ENCODE measurements at regions not wholly inside any gene's neighbourhood (a gene's known extent, or its start where the extent isn't known, plus 50 kb on each side); places are given as distances from the start of the nearest gene placed in this dataset.
A peak's percentile ranks its signal among the peaks of the same experiment; 100 is the strongest.

DNA sequence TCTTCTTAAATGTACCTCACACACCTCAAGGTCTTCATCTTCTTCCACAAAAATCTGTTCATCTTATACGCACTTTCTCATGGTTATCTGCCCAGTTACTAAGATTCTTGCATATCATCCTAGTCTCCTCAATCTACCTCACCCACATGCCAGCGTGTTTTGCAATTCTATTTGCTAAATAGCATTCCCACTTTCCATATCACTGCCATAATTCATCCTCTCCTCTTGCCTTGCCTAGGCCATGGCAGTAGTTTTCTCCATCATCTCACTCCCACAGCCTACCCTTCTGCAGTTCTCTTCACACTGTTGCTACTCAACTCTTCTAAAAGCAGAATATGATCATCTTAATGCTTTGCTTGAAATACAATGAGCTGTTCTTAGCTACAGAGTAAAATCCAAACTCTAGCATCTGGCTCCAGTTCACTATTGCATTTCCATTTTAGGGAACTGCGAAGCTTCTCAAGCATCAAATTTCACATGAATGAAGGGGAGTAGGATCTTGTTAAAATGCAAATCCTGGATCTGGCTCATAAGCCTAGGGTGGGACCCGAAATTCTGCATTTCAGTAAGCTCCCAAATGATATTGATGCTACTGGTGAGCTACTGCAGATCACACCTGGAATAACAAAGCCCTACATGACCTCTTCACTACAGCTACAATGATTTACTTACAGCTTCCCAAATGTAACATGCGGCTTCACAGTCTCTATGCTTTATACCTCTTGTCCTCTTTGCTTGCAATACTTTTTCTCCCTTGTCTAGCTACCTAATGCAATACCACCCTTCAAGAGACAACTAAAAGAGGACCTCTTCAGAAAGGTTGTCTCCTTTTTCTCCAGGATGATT, 293.9 kb downstream of the SATB2 start:
- FAIRE-seq (no peak), DNase-seq (ENCODE audit: low read depth) (no peak)
- no peak overlapping the region for H3K9ac ChIP-seq (ENCODE audit: low read length)
- Mint-ChIP-seq H3K4me3 (ENCODE audit: unreplicated experiment) (no peak overlapping the region), H3K9me3 (ENCODE audit: unreplicated experiment) (no peaks in the 10 kb centered on the region), H3K27me3 (ENCODE audit: low read depth, unreplicated experiment) (peaks cover 5% of the 10 kb centered on the region), H3K36me3 (ENCODE audit: low read depth, unreplicated experiment) (no peaks in the 10 kb centered on the region), H3K4me1 (ENCODE audit: low read depth, unreplicated experiment) (peaks cover 12% of the 10 kb centered on the region), H3K27ac (ENCODE audit: unreplicated experiment) (no peak overlapping the region)
- H3K27me3 ChIP-seq (ENCODE audit: insufficient read depth, low read length): no peaks in the 10 kb centered on the region
- peaks cover 14% of the 10 kb centered on the region for H3K4me1 ChIP-seq (ENCODE audit: insufficient read depth, low read length)
- H2AFZ ChIP-seq (ENCODE audit: low read depth, low read length): no peak overlapping the region
- no peak overlapping the region for H3K27ac ChIP-seq (ENCODE audit: low read depth, low read length)
- TF ChIP-seq EZH2 (IDR thresholded peaks at IDR 0.05; ENCODE audit: insufficient read depth, low read length) (no peak), CTCF (IDR thresholded peaks at IDR 0.05; ENCODE audit: insufficient read depth, low read depth, low read length) (no peak)
- H3K9me3 ChIP-seq (ENCODE audit: insufficient read depth, low read depth, low read length): no peaks in the 10 kb centered on the region
- H3K4me3 ChIP-seq (ENCODE audit: insufficient read depth, low read depth, low read length): no peak overlapping the region
- H4K20me1 ChIP-seq (ENCODE audit: insufficient read depth, low read length): no peaks in the 10 kb centered on the region
- no peaks in the 10 kb centered on the region for H3K79me2 ChIP-seq (ENCODE audit: insufficient read depth, low read length)
- H3K36me3 ChIP-seq (ENCODE audit: insufficient read depth, low read length): no peaks in the 10 kb centered on the region
- no peak overlapping the region for H3K4me2 ChIP-seq (ENCODE audit: low read length)

DNA sequence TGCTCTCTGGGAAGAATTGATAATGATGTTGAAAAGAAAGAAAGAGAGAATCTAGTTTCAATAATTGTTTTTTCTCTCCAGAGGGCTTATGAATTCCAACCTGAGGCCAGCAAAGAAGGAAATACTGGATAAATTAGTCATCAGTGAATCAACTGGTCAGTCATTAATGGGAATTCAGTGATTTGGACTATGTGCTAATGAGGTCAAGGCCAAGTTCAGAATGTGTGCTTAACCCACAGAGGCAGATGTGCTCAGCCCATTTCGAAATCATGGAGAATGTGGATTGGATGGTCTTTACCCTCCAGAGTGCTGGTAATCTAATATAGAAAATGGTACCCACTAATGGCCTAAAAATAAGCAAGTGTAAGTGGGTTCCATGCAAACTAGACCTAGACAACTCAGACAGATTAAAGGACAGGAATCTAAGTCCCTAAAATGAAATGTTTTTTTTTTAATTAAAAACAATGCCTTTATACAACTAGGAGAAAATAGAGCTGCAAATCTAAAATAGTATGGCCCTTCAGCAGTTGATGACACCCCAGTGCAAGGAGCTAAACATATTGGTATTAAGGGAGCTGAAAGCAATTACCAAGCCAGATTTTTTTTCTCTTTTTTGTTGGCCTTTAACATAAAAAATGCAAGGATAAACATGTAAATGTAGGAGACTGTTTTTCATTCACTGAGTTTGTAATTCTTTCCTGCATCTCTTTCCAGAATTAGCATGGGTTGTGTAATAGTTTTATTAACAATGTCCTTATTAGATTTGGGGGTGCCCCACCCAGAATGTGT, 296.9 kb downstream of the SATB2 start:
- H3K4me3 ChIP-seq (ENCODE audit: insufficient read depth, low read depth, low read length): no peak overlapping the region
- Mint-ChIP-seq H3K4me1 (ENCODE audit: low read depth, unreplicated experiment) (peaks cover 12% of the 10 kb centered on the region), H3K36me3 (ENCODE audit: low read depth, unreplicated experiment) (peaks cover 2% of the 10 kb centered on the region), H3K9me3 (ENCODE audit: unreplicated experiment) (peaks cover 18% of the 10 kb centered on the region), H3K27ac (ENCODE audit: unreplicated experiment) (peak overlapping the region; percentile 61), H3K27me3 (ENCODE audit: low read depth, unreplicated experiment) (peaks cover 5% of the 10 kb centered on the region), H3K4me3 (ENCODE audit: unreplicated experiment) (no peak overlapping the region)
- H2AFZ ChIP-seq (ENCODE audit: low read depth, low read length): no peak overlapping the region
- DNase-seq (ENCODE audit: low read depth) (peak; percentile 95), FAIRE-seq (peak; percentile 94)
- H3K27ac ChIP-seq (ENCODE audit: low read depth, low read length): peak overlapping the region; percentile 59
- no peaks in the 10 kb centered on the region for H3K36me3 ChIP-seq (ENCODE audit: insufficient read depth, low read length)
- H3K4me2 ChIP-seq (ENCODE audit: low read length): peak overlapping the region; percentile 69
- peaks cover 2% of the 10 kb centered on the region for H3K9me3 ChIP-seq (ENCODE audit: insufficient read depth, low read depth, low read length)
- H4K20me1 ChIP-seq (ENCODE audit: insufficient read depth, low read length): no peaks in the 10 kb centered on the region
- peaks cover 14% of the 10 kb centered on the region for H3K4me1 ChIP-seq (ENCODE audit: insufficient read depth, low read length)
- no peaks in the 10 kb centered on the region for H3K79me2 ChIP-seq (ENCODE audit: insufficient read depth, low read length)
- TF ChIP-seq CTCF (IDR thresholded peaks at IDR 0.05; ENCODE audit: insufficient read depth, low read depth, low read length): no peak
- TF ChIP-seq EZH2 (IDR thresholded peaks at IDR 0.05; ENCODE audit: insufficient read depth, low read length): no peak
- H3K9ac ChIP-seq (ENCODE audit: low read length): no peak overlapping the region
- no peaks in the 10 kb centered on the region for H3K27me3 ChIP-seq (ENCODE audit: insufficient read depth, low read length)
